ENCODE measurements at regions not wholly inside any gene's neighbourhood (a gene's known extent, or its start where the extent isn't known, plus 50 kb on each side); places are given as distances from the start of the nearest gene placed in this dataset.

DNA sequence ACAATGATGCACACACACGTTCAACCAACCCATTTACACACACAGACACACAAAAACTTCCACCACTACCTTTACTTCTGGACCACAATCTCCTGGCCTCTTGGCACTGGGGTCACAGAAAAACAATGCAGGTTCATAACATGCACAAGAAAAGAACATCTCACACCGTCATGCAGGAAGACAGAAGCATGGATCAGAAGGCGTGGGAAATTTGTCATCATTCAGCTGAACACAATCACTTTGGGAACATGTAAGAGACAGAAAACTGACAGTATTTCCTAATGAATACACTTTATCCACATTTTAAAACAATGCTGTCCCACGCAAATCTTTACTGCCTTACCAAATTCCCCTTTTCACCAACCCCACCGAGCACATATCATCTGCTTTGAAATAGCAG lies 501.9 kb upstream of the KLHL29 start:
- no peak for DNase-seq

DNA sequence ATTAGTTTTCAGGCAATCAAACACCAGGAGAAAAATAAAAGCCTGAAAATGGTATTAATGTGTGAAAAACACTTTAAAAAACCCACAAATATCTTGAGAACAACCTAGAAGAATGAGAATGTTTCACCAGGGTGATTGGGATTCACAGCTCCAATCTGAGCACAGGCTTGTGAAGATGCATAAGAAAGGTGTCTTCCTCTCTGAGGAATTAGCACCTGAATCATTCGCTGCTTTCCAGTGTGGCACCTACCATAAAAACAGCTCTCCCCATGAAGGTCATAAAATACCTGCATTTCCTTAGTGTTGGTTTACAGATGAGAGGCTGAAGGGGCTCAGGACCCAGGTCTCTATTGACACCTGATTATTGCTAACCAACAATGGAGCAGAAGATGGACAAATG lies 499.7 kb upstream of the KLHL29 start:
- no peak for DNase-seq

DNA sequence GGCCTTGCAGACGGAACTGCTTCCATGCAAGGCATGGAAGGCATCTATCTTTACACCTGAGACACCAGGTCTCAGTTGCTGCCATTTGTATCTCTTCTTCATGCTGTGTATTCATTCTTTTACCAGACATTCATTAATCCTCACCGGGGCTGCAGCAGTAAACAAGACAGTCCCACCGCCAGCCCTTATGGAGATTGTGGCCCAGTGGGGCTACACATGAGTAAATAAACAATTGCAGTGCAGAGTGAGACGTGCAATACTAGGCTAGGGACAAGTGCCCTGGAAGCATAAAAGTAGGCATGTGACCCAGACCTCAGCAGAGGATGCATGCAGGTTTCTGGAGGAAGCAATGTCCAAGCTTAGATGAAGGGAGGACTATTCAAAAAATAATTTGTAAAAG lies 497.6 kb upstream of the KLHL29 start:
- no peak for DNase-seq

DNA sequence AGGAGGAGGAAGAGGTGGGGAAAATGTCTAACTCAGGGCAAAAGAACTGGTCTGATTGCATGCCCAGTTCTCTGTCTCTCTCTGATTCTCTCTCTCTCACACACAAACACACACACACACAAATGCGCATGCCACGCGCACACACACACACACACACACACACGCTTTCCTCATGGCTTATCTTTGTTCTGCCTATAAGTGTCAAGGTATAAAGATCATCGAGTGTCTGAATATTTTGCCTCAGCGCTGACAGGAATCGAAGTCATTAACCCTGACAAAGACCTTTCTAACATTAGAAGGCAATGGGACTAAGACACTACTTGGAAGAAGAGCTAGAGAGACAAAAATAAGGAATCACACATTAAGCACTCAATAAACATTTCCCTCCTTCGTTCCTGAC lies 497.1 kb upstream of the KLHL29 start:
- no peak for DNase-seq

DNA sequence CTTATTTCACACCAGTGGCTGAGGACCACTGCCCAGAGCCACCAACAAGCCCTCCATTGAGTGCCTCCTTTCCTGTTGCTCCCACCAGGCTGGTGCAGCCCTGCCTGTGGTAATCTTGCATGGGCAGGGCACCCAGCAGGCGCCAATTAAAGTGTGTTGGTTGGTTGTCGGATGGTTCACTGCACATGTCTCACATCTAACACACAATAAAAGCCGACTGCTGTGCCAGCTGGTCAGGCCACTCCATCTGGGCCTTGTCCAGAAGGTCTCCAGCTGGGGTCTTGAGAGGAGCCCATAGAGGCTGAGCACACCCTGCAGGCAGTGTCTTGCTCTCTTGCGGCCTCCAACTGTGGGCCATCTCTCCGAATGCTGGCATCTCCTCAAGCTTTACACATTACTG lies 494.8 kb upstream of the KLHL29 start:
- DNase-seq, result no peak

DNA sequence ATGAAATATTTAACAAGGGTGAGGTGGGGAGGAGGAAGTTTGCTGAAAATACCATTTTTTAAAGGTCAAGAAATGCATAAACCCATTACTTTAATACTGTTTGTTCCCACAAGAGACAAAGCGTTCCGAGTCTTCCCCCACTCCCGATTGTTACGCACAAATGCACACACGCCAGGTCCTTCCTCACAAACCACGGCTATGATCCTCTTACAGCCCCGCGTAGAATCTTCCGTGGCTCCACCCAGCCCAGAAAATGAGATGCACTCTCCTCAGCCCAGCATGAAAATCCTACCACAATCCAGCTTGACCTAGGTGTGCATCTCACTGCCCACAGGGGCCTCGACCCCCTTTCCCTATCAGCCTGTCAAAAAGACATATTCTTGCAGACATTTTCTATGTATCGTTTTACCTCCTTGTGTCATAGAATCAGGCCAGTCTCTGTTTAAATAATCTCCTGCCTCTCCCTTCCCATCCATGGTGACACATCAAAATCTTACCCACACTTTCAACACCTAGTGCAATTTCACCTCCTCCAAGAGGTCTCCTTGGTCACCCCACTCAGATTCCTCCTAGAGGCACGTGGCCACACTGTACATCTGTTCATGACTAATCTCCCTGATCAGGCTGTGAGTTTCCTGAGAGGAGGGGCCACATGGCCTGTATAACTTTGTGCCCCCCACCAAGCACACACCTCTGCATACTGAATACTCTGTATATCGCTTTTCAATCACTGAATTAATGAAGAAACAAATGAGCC lies 491.0 kb upstream of the KLHL29 start:
- DNase-seq, result no peak

DNA sequence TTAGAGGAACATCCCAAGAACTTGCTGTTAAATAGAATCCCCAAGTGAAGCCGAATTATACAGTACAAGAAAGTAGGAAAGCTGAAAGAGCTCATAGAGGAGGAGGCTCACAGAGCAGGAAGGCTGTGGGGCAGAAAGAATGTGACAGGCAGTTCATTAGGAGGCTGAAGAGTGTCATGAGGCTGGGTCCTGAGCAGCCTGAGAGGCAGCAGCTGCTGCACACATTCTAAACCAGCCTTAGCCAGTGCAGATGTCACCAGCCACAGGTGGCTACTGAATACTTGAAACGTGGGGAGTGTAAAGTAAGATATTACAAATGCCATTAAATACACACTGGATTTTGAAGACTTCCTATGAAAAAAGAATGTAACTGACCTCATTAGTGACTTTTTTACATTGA lies 490.2 kb upstream of the KLHL29 start:
- DNase-seq, result peak; percentile 49 to 68

DNA sequence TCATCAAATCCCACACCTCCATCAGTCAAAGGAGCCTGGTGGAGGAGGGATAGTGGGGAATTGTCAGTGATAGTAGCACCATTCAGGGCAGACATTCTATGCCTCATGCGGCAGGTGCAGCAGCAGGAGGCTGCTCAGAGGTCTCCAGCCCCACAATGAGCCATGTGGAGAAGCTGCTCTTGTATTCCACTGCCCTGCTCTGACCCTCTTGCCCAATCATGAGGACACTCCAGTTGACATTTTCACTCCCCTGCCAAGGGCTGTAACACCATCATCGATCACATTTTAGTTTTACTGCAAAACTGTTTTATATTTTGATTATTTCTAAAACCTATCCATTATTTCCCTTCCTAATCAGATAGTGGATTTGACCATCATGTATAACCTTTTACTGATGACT lies 487.6 kb upstream of the KLHL29 start:
- no peak for DNase-seq

DNA sequence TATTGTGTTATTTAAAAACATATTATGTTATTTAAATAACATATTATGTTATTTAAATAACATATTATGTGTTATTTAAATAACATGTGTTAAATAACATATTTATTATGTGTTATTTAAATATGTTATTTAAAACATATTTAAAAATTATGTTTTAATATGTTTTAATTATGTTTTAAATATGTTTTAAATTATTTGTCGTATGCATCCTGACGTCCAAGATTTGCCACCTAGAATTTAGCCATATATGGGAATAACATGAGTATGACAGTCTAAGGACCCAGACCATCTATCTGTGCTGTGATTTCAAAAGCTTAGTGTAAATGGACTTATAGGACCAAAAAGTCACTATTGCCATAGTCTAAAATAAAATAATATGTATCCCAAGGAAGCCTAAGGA lies 484.3 kb upstream of the KLHL29 start:
- DNase-seq, result no peak

DNA sequence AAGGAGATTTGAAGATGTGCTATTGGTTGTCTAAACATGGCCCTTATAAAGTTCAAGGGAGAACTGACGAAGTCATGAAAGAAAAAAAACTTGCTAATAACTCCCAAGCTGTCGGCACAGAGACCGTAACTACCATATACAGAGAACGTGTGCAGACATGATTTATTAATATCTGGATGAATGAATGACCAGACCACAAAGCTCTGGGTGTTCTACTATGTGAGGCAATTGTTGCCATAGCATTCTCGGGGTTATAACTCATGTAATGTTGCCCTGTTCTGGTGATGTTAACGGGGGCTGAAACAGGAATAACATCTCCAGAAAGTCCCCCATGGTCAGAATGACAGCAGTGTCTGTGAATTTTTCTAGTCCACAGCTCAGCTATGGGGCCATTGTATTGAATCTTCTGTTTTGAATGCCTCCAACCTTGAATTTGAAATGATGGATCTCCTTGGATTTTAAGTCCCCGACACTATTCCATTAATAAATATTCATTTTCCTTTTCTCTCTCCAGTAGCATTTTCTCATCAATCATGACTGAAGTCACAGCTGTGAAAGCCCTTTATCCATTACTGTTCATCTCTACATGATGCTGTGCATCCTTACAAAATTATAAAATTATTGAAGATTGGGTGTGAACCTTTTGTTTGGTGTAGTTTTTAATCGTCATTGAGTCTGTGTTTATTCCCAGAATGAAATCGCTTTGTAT lies 483.4 kb upstream of the KLHL29 start:
- DNase-seq, result no peak

DNA sequence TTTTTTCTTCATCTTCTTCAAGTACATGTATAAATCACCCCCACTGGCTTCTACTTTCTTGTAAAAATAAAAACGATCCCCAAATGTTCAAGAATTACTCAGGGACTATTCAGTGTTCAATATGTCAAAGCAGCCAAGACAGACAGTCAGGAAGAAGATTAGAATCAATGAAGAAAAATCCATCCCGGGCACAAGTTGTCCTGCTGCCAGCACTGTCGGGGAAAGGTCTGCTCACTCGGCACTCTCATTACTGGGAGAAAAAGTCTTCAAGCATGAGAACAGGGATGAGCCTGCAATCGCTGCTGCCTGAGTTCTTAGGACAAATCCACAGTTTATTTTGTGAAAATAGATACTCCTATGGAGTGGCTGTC lies 482.8 kb upstream of the KLHL29 start:
- no peak for DNase-seq

DNA sequence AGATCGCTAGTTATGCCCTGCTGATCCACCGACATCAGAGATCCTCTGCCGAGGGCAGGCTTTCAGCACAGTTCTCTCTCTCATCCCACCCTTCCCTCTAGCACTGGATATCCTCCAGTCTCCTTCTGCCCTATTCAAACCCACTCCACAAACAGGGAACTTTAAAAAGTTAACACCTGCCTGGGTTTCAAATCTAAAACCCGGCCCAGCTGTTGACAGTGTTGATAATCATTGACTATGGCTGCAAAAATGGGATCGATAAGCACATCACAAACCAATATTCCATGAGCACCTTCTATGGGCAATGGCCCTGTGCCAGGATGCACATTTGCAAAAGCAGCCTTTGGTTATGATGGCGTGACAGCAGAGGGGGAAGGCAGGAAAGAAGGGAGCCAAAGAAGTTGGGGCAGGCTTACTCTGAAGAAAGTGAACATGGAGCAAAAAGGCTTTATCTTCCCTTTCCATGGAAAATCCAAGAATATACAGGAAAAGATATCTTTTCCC lies 482.3 kb upstream of the KLHL29 start:
- no peak for DNase-seq

DNA sequence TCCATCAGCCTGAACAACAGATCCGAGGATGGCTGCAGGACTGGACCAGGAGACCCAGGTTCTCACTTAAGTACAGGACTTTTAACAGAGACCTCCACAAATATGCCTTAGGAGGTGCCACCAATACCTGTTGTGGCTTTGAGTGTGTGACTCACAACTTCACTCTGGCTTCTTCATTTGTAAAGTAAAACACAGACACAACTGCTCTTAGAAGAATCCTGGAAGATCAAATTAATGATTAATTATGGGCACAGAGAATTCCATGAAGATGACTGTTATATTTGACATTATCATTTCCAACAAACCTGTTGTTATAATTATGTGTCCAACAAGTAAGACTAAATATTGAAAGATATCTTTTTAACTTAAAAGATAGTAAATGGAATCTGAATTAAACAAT lies 481.4 kb upstream of the KLHL29 start:
- DNase-seq, result no peak

DNA sequence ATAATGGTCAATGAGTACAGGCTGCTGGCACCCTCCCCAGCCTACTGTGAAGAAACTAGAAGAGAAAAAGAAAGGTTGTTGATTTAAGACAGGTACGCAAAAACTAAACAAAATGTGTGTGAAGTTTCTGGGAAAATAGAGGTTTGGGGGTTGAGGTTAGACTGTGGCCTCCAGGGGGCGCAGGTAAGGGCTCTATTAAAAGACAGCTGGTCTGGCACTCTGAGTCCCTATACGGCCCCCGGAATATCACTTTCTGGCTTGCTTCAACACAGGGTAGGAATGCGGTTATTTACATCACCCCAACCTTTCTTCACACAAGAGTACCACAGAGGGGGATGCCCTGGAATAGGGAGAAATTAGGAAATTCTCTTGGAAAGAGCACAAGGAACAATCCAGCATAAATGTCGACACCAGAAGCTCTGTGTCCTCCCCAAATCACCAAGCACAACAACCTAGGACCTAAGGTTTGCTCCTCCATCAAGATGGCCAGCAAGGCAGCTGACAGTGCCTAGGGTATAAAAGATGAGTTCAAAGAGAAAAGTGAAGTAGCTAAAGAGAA lies 480.8 kb upstream of the KLHL29 start:
- peak; percentile 12 to 32 for DNase-seq

DNA sequence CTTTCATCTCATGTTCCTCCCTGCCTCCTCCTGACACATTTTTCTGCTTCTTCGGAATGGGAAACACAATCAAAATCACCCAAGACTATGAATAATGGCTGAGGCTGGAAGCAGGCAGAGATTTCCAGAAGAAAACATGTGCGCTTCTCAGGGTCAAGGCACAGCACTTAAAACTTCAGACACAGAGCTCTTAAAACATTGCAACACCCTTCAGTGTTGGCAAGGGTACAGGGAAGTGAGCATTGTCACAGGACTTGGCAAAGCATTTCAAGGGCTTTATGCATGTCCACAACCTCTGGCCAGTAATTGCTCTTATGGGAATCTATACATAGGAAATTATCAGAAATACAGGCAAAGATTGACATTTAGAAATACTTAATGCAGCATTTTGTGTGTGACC lies 477.6 kb upstream of the KLHL29 start:
- DNase-seq, result no peak

DNA sequence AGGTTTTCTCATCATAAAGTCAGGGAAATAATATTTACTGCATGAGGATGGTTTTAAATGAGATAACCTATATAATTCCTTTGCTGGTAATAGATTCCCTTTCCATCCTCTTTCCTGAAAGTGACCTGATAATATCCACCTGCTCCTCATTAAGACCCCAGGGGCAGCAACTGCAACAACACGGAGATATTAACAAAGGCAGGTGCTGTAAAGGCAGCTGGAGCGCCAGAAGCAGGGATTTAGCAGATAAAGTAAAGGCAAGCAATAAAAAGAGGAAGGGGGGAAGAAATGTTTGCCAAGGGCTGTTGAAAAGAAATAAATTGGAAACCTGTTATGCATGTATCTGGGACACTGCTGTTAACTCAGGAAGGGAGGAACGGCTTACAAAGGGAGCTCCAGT lies 472.6 kb upstream of the KLHL29 start:
- peak; percentile 28 to 32 for DNase-seq

DNA sequence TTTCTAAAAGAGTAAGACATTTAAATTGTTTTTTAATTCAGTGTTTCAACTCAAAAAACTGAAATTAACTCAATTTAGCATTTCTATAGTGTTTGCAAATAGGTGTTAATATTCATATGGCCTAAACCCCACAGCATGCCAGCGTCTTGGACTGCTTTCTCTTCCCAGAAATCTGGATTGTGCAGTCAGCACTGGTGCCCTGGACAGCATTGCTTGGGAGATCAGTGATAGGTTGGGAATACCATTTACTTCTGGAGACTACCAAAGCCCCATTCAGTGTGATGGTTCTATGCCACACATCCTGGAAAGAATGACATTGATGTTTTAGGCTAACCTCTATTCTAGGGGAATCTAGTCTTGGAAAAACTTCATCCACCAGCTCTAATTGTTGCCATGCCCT lies 455.0 kb upstream of the KLHL29 start:
- no peak for DNase-seq

DNA sequence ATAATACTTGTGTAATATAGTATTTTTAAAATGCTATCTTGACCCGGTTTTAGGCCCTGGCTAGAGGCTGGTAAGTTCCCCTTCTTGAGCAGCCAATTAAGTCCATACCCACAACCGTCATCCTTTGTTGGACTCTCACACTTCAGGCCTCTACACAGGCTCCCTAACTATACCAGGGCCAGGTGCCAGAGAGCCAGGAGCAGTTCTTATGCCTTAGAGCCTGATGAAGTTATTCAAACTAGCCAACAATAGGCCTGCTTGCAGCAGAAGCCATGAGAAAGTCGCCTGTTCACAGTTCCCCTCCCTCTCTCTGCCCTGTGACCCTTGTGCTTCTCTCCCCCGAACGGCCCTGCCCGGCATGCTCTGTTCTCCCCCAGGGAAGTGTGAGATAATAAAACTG lies 454.2 kb upstream of the KLHL29 start:
- DNase-seq, result no peak

DNA sequence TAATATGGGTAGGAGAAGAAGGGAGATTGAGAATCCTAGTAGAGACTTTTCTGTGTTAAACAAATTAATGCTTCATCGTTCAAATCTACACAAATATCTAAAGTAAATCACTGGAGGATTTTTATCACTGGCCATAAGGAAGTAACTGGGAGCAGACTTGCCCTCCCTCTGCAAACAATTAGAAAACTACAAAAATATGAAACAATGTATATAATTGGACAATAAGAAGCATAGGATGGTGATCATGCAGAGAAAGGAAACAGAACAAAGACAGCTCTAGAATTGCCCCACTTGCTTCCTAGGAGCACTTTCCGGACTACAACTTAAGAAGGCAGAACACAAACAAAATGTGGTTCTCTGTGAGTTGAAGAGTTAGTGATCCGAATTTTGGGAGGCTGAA lies 452.7 kb upstream of the KLHL29 start:
- no peak for DNase-seq

DNA sequence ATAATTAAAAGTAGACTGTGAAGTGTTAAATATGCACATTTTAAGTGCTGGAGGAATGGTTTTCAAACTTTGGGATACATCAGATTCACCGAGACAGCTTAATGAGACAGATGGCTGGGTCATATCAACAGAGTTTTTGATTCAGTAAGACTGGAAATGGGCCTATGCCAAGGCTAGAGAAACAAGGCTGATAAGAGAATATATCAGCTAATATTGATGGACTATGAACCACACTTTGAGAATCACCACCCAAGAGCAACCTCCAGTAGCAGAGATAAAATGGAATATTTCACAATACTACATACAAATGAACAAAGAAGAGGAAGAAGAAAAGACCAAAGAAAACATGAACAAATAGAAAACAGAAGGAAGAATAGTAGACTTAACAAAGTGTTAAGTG lies 450.2 kb upstream of the KLHL29 start:
- no peak for DNase-seq

DNA sequence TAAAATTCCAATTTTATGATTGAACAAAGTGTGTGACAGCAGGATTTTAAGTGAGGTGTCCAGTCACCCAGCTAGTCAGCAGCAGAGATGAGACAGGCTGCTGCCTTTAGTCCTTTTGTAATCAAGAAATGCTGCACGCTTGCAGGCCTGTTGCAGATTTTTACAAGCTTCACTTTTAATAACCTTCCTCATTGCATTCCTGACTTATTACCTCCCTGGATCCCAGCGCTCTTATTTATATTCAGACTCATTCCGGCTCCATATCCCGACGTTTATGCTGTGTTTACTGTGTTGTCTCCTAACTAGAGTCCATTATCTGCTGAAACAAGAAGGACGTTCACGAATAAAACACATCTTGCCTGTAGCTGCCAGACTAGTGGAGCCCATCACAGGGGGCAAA lies 442.5 kb upstream of the KLHL29 start:
- no peak for DNase-seq

DNA sequence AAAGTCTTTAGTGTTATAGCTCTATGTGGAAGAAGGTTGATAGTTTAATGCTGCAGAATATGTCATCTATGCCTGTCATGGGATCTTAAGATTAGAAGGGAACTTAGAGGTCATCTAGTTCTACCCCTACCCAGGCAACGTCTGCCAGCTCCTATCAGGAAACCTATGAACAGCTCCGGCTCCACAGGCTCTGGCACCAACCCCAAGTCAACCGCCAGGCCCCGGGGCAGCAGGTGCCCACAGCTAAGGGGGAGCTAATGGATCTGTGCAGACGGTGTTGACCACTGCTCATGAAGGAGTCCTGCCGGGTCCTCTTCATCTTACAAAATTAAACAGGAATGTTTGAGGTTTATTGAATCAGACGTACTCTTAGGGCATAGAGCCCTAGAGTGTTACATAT lies 440.8 kb upstream of the KLHL29 start:
- DNase-seq, result no peak

DNA sequence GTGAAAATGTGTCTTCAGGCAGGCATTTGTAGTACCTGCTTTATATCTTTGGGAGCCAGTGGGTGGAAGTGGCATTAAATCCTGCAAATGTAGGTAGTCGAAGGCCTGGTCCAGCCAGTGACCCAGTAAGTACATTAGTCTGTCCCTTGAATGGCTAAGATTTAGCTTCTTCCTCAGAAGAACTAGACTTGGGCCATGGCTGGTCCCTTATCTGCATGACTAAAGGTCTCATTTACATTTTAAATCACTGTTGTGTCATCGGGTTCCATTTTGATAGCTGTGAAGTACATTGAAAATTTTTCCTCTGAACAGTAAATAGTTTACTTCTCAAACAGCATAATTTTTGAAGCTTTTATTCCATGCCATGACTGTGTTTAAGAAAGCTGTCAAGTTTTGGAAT lies 438.4 kb upstream of the KLHL29 start:
- DNase-seq, result no peak

DNA sequence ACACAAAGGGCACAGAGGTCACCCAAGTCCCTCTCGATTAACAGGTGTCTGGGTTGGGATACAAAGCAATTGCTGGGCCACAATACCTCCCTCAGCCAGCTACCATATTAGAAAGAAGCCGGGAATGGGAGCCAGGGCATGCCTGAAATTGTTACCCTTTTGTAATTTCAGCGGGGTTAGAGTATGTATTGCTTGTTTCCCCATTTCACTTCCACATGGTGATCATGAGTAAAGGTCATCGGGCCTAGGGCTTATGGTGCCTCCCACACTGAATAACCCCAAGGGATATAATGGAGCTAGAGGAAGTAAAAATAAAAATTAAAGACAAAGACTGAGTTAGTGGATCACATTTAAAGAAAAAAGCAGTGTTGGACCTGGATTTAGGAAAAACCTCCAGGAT lies 437.2 kb upstream of the KLHL29 start:
- no peak for DNase-seq

DNA sequence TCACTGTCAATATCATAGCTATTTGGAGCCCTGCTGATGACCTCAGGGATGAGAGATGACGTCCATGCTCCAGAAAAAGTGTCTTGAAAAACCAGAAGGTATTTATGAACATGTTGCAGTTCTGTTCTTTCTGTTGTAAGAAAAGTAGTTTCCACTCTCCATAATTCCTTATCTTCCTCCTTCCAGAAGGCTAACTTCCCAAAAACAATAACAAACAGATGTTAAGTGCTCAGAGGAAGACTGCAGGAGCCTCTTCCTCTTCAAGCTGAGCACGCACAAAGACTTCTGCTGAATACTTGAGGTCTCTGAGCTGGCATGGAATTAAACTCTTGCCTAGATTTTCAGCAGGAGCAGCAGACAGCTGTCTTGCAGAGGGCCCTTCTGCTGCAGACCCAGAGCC lies 434.5 kb upstream of the KLHL29 start:
- DNase-seq, result no peak
